Left ventricle myocardium inferior (tissue), 1 donor: ENCODE measurements at regions not wholly inside any gene's neighbourhood (a gene's known extent, or its start where the extent isn't known, plus 50 kb on each side); places are given as distances from the start of the nearest gene placed in this dataset.

ENCODE experiments used
- DNase-seq: peaks from one replicate; pipeline ENCODE4 v3.0.0-alpha.2; 2020
- H3K27ac ChIP-seq: fragments of 200-600 bp; replicated peaks from 2 replicates; pipeline ENCODE4 v1.8.0; 2021
- H3K27me3 ChIP-seq: fragments of 200-600 bp; 2 replicates; pipeline ENCODE4 v1.8.0; 2021; ENCODE audit warnings: low read depth
- H3K36me3 ChIP-seq: fragments of 200-600 bp; 2 replicates; pipeline ENCODE4 v1.8.0; 2021
- H3K4me1 ChIP-seq: fragments of 200-600 bp; 2 replicates; pipeline ENCODE4 v1.8.0; 2021
- H3K4me3 ChIP-seq: fragments of 200-600 bp; 2 replicates; pipeline ENCODE4 v1.8.0; 2021; ENCODE audit warnings: mild to moderate bottlenecking, moderate library complexity
- H3K9me3 ChIP-seq: fragments of 200-600 bp; replicated peaks from 2 replicates; pipeline ENCODE4 v1.8.0; 2021
- CTCF ChIP-seq: fragments of 200-600 bp; IDR thresholded peaks from 2 replicates; pipeline ENCODE4 v1.8.0; 2021; ENCODE audit warnings: antibody characterized with exemption, mild to moderate bottlenecking, borderline replicate concordance
- intact Hi-C: fragments of 100-400 bp; cut with micrococcal nuclease; formaldehyde crosslinking; loops from one replicate; pipeline ENCODE4 v1.11.0; 2022
- donor health status: DM: no; HTN: yes; CAD: no; lungs with severe emphysema.

DNA sequence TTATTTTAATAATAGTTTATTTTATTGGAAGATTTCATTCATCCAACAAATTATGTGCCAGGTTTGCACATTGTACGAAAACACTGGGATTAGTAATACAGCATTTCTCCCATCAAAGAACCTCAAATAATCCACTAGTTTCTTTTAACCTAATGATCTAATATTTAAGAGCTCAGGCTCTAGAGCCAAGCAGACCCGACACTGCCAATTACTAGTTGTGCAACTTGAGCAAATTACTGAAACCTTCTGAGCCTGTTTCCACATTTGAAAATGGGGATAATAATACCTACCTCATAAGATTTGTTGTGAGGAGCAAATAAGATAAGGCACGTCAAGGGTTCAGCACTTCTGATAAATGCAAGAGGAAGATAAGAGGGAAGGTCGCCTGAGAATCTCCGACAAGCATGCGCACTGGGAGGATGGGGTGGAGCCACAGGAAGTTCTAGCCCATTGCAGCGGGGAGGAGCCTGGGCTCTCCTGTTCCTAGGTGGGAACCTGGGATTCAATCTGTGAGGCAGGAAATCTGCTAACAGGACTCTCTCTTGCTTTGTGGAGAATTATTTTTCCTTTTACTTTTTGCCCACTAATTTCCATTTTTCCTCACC is 141.5 kb upstream of the SMAD1 start:
- Histone ChIP-seq H3K9me3 (no peaks in the 10 kb centered on the region), H3K4me3 (no peak overlapping the region), H3K27me3 (no peaks in the 10 kb centered on the region), H3K36me3 (no peaks in the 10 kb centered on the region), H3K4me1 (peaks cover 8% of the 10 kb centered on the region), H3K27ac (no peak overlapping the region)
- no peak for DNase-seq
- intact Hi-C loops = no loop called here
- TF ChIP-seq CTCF = no peak

DNA sequence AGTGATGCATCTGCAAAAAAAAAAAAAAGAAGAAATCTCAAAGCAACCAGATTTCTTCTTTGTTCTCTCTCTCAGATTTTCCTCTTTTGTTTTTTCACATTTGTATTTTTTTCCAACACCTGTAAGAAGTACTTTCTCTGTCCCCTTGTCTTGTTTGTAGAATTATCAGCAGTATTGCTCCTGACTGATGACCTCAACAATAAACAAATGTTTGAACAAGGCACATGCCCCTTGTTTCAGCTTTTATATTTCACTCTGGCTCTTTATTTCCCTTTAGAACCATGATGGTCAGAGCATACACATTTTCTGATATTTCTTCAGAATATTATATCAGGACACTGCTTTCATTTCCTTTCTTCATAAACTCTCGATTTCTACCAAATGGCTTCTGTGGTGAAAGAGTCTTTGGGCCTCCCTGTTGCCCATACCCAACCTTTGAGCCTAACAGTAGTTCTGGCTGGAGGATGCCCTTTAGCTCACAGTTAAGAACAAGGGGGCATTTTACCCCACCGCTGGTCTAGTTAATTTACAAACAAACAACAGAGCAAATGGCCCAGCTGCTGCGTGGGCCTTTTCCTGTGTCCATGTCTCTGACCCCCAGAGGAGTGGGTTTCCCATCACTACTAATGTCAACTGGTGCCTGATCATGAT is 142.5 kb upstream of the SMAD1 start:
- Histone ChIP-seq H3K4me1 (peaks cover 8% of the 10 kb centered on the region), H3K4me3 (no peak overlapping the region), H3K27ac (no peak overlapping the region), H3K9me3 (no peaks in the 10 kb centered on the region), H3K36me3 (no peaks in the 10 kb centered on the region), H3K27me3 (no peaks in the 10 kb centered on the region)
- TF ChIP-seq CTCF = no peak
- DNase-seq = no peak
- intact Hi-C loops = no loop called here

DNA sequence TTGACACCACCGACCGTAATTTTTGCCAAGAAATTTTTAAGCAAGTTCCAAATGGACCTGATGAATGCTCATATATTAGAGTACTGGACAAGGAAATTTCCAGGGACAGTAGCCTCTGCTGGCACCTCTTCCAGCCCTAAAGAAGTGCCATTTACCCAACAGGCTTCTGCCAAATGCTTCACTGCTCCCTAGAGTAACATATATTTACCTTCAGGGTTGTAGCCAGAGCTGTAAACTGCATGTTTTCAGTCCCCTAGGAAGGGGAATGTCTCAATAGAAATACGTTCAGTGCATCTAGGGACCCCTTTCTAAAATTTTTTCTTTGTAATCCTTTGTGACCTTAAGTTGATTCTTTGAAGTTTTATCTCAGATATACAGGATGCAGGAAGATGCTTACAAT is 143.1 kb upstream of the SMAD1 start:
- no peak for TF ChIP-seq CTCF
- no peaks in the 10 kb centered on the region for H3K27me3 ChIP-seq
- no peaks in the 10 kb centered on the region for H3K36me3 ChIP-seq
- peaks cover 2% of the 10 kb centered on the region for H3K4me1 ChIP-seq
- no peak overlapping the region for H3K27ac ChIP-seq
- no peak overlapping the region for H3K4me3 ChIP-seq
- no peaks in the 10 kb centered on the region for H3K9me3 ChIP-seq
- no peak for DNase-seq
- intact Hi-C loops = no loop called here

DNA sequence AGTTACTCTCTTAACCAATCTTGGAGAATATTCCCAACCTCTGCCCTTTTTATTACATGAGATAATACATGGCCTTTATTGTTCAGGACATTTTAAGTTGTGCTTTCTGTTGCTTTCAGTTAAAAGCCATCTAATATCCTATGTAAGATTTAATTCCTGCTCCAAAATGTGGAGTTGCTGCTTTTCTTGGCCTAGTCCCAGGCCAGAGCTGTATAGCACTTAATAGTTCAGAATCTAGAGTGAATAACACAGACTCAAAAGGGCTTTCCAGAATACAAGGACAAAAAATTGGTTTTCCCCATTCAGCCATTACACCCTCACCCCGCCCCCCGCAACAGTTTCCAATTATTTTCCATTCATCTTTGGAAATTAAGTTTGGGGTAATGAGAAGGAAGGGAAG is 144.3 kb upstream of the SMAD1 start:
- intact Hi-C loops = no loop called here
- no peak for TF ChIP-seq CTCF
- Histone ChIP-seq H3K4me3 (no peak overlapping the region), H3K27ac (no peak overlapping the region), H3K27me3 (no peaks in the 10 kb centered on the region), H3K4me1 (no peaks in the 10 kb centered on the region), H3K9me3 (no peaks in the 10 kb centered on the region), H3K36me3 (no peaks in the 10 kb centered on the region)
- DNase-seq = no peak

DNA sequence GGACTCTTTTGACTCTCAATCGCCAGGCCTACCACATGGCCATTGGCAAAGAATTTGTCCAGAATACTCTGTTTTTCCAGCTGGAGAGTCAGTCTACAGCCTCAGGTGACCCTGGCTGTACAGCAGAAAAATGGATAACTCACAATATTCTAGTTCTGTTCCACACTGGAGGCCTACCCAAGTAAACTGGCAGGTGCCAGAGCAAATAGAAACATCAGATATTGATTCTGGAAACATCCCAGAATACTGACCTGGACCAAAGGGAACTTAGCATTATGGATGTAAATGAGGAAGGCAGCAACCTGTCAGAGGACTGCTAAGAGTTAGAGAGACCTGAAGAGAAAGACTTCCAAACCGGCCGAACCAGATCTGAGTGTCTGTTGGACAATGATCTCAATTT is 147.9 kb upstream of the SMAD1 start:
- no peaks in the 10 kb centered on the region for H3K27me3 ChIP-seq
- no peak for DNase-seq
- H3K9me3 ChIP-seq = no peaks in the 10 kb centered on the region
- no peak overlapping the region for H3K4me3 ChIP-seq
- no peak overlapping the region for H3K27ac ChIP-seq
- H3K36me3 ChIP-seq = no peaks in the 10 kb centered on the region
- no peaks in the 10 kb centered on the region for H3K4me1 ChIP-seq
- intact Hi-C loops = no loop called here
- TF ChIP-seq CTCF = no peak
